ENCODE measurements at regions not wholly inside any gene's neighbourhood (a gene's known extent, or its start where the extent isn't known, plus 50 kb on each side); places are given as distances from the start of the nearest gene placed in this dataset.

GRCh38 chr4:133694416-133694815 is 507.2 kb downstream of the PABPC4L start:
- no peaks in the 10 kb centered on the region for H3K9me3 ChIP-seq (ENCODE audit: control insufficient read depth, low read length)
- no peak for TF ChIP-seq CTCF (IDR thresholded peaks at IDR 0.05)
- H3K4me2 ChIP-seq (ENCODE audit: low read length) = no peak overlapping the region
- H3K36me3 ChIP-seq (ENCODE audit: control insufficient read depth, insufficient read depth, low read length) = no peaks in the 10 kb centered on the region
- no peak overlapping the region for H3K9ac ChIP-seq
- no peaks in the 10 kb centered on the region for H3K4me1 ChIP-seq
- H3K27me3 ChIP-seq (ENCODE audit: control insufficient read depth, insufficient read depth, low read length) = no peaks in the 10 kb centered on the region
- no peaks in the 10 kb centered on the region for H3K79me2 ChIP-seq
- no peak overlapping the region for H3K27ac ChIP-seq
- no peak overlapping the region for H2AFZ ChIP-seq
- no peak overlapping the region for H3K4me3 ChIP-seq (ENCODE audit: low read depth, low read length)

- no peaks in the 10 kb centered on the region for H3K79me2 ChIP-seq
- no peaks in the 10 kb centered on the region for H3K36me3 ChIP-seq (ENCODE audit: control insufficient read depth, insufficient read depth, low read length)
- no peaks in the 10 kb centered on the region for H3K27me3 ChIP-seq (ENCODE audit: control insufficient read depth, insufficient read depth, low read length)
- no peak overlapping the region for H3K4me2 ChIP-seq (ENCODE audit: low read length)
- H2AFZ ChIP-seq = no peak overlapping the region
- no peak overlapping the region for H3K27ac ChIP-seq
- no peak overlapping the region for H3K9ac ChIP-seq
- TF ChIP-seq CTCF (IDR thresholded peaks at IDR 0.05) = no peak
- no peaks in the 10 kb centered on the region for H3K9me3 ChIP-seq (ENCODE audit: control insufficient read depth, low read length)
- H3K4me3 ChIP-seq (ENCODE audit: low read depth, low read length) = no peak overlapping the region
- no peaks in the 10 kb centered on the region for H3K4me1 ChIP-seq
Measured at GRCh38 chr4:133683967-133684366, 517.6 kb downstream of the PABPC4L start.

GRCh38 chr4:133668061-133668851 is 519.2 kb downstream of the PCDH10 start:
- H3K4me3 ChIP-seq (ENCODE audit: low read depth, low read length) = no peak overlapping the region
- H2AFZ ChIP-seq = no peak overlapping the region
- H3K9me3 ChIP-seq (ENCODE audit: control insufficient read depth, low read length) = no peaks in the 10 kb centered on the region
- TF ChIP-seq CTCF (IDR thresholded peaks at IDR 0.05) = no peak
- no peaks in the 10 kb centered on the region for H3K27me3 ChIP-seq (ENCODE audit: control insufficient read depth, insufficient read depth, low read length)
- H3K4me2 ChIP-seq (ENCODE audit: low read length) = no peak overlapping the region
- no peaks in the 10 kb centered on the region for H3K4me1 ChIP-seq
- H3K79me2 ChIP-seq = no peaks in the 10 kb centered on the region
- no peaks in the 10 kb centered on the region for H3K36me3 ChIP-seq (ENCODE audit: control insufficient read depth, insufficient read depth, low read length)
- H3K27ac ChIP-seq = no peak overlapping the region
- H3K9ac ChIP-seq = no peak overlapping the region

- H3K4me1 ChIP-seq = no peaks in the 10 kb centered on the region
Measured at GRCh38 chr4:133647206-133647605, 498.1 kb downstream of the PCDH10 start.

More at GRCh38 chr4:133647206-133647605, 498.1 kb downstream of the PCDH10 start:
- Histone ChIP-seq H3K79me2 (no peaks in the 10 kb centered on the region), H2AFZ (no peak overlapping the region), H3K9ac (no peak overlapping the region), H3K27me3 (ENCODE audit: control insufficient read depth, insufficient read depth, low read length) (no peaks in the 10 kb centered on the region), H3K4me2 (ENCODE audit: low read length) (no peak overlapping the region), H3K36me3 (ENCODE audit: control insufficient read depth, insufficient read depth, low read length) (no peaks in the 10 kb centered on the region), H3K4me3 (ENCODE audit: low read depth, low read length) (no peak overlapping the region), H3K9me3 (ENCODE audit: control insufficient read depth, low read length) (no peaks in the 10 kb centered on the region), H3K27ac (no peak overlapping the region)
- no peak for TF ChIP-seq CTCF (IDR thresholded peaks at IDR 0.05)
